Small intestine (tissue), 7 donors: ENCODE measurements at regions not wholly inside any gene's neighbourhood (a gene's known extent, or its start where the extent isn't known, plus 50 kb on each side); places are given as distances from the start of the nearest gene placed in this dataset.

Experiments
- DNase-seq, 2 donors: peaks; one replicate each; pipeline versions ENCODE4 v3.0.0 to v3.0.0-alpha.2; 2013
- FAIRE-seq: peaks from 2 replicates; lab custom pipeline; 2012; peaks lifted over from hg19 to GRCh38; lab: Jason Lieb, UNC
- H3K27ac ChIP-seq, 3 donors: one replicate each; pipeline ENCODE4 v1.5.1; 2013; ENCODE audit warnings: low read length in 2 of 3, mild to moderate bottlenecking in 2 of 3, control low read depth in 1 of 3, inconsistent platforms in 1 of 3, low read depth in 1 of 3, moderate library complexity in 1 of 3
- H3K27me3 ChIP-seq, 3 donors: one replicate each; pipeline ENCODE4 v1.6.1; 2013; ENCODE audit warnings: low read length in 3 of 3, inconsistent platforms in 1 of 3; ENCODE audit not compliant: control insufficient read depth in 3 of 3, insufficient read depth in 3 of 3
- H3K36me3 ChIP-seq, 3 donors: one replicate each; pipeline ENCODE4 v1.6.1; 2013; ENCODE audit warnings: low read length in 3 of 3, inconsistent platforms in 1 of 3, low read depth in 1 of 3, mild to moderate bottlenecking in 1 of 3, moderate library complexity in 1 of 3; ENCODE audit not compliant: control insufficient read depth in 3 of 3, insufficient read depth in 2 of 3
- H3K4me1 ChIP-seq, 3 donors: one replicate each; pipeline ENCODE4 v1.6.1; 2013; ENCODE audit warnings: low read length in 2 of 3, inconsistent platforms in 1 of 3, low read depth in 1 of 3, mild to moderate bottlenecking in 1 of 3, moderate library complexity in 1 of 3; ENCODE audit not compliant: control insufficient read depth in 3 of 3, insufficient read depth in 2 of 3
- H3K4me3 ChIP-seq, 3 donors: one replicate each; pipeline ENCODE4 v1.5.1; 2013; ENCODE audit warnings: low read length in 3 of 3, control low read depth in 1 of 3, inconsistent platforms in 1 of 3, low read depth in 1 of 3, mild to moderate bottlenecking in 1 of 3, moderate library complexity in 1 of 3
- H3K9me3 ChIP-seq, 2 donors: one replicate each; pipeline ENCODE4 v1.6.1; 2013; ENCODE audit warnings: low read depth in 1 of 2, low read length in 1 of 2; ENCODE audit not compliant: control insufficient read depth in 2 of 2, insufficient read depth in 1 of 2
- WGBS, 3 donors: extraction: QIAGEN DNeasy Blood & Tissue Kit; methylation state at CpG; one replicate each; pipeline ENCODE4 v1.1.7; 2013; 5-methylcytosine and 5-hydroxymethylcytosine counted together
- donor health status: healthy with polysubstance abuse.
- donor health status: control.
- donor health status: control.
- donor health status: Bipolar disorder and iron deficiency.
- donor health status: healthy.

GRCh38 chr14:101495284-101495683 is 66.0 kb upstream of the DIO3 start:
- H3K36me3 ChIP-seq, result no peaks in the 10 kb centered on the region
- H3K9me3 ChIP-seq, result no peaks in the 10 kb centered on the region
- peaks cover 0 to 5% (median 0%) of the 10 kb centered on the region in 3 donors for H3K4me1 ChIP-seq
- no peak for FAIRE-seq
- WGBS, 3 donors, result 77 to 95% (median 78%) methylated on average over 3 of the region's 3 CpGs
- no peaks in the 10 kb centered on the region for H3K27me3 ChIP-seq
- H3K27ac ChIP-seq, result no peak overlapping the region
- H3K4me3 ChIP-seq, result no peak overlapping the region
- DNase-seq, result no peak

- no peak for FAIRE-seq
- DNase-seq, result no peak
- Histone ChIP-seq H3K36me3 (no peaks in the 10 kb centered on the region), H3K4me1 (peaks cover 0 to 5% (median 0%) of the 10 kb centered on the region in 3 donors), H3K4me3 (no peak overlapping the region), H3K9me3 (no peaks in the 10 kb centered on the region), H3K27me3 (peaks cover 0 to 4% (median 0%) of the 10 kb centered on the region in 3 donors), H3K27ac (no peak overlapping the region)
- 68 to 70% (median 70%) methylated on average over 26 to 30 of the region's 30 CpGs for WGBS, 3 donors
These were observed 65.2 kb upstream of the DIO3 start for GRCh38 chr14:101495827-101496775.

GRCh38 chr14:101496776-101497683 is 64.3 kb upstream of the DIO3 start:
- no peak for DNase-seq
- Histone ChIP-seq H3K36me3 (no peaks in the 10 kb centered on the region), H3K4me1 (peaks cover 0 to 5% (median 0%) of the 10 kb centered on the region in 3 donors), H3K9me3 (no peaks in the 10 kb centered on the region), H3K27ac (no peak overlapping the region), H3K4me3 (no peak overlapping the region), H3K27me3 (peaks cover 0 to 8% (median 0%) of the 10 kb centered on the region in 3 donors)
- no peak for FAIRE-seq
- 48 to 63% (median 60%) methylated on average over 16 of the region's 16 CpGs for WGBS, 3 donors

- no peak for FAIRE-seq
- no peak overlapping the region for H3K4me3 ChIP-seq
- H3K27me3 ChIP-seq, result peaks cover 0 to 9% (median 0%) of the 10 kb centered on the region in 3 donors
- WGBS, 3 donors, result 79 to 86% (median 85%) methylated on average over 23 of the region's 23 CpGs
- H3K36me3 ChIP-seq, result no peaks in the 10 kb centered on the region
- DNase-seq, result no peak
- peaks cover 0 to 5% (median 0%) of the 10 kb centered on the region in 3 donors for H3K4me1 ChIP-seq
- H3K9me3 ChIP-seq, result no peaks in the 10 kb centered on the region
- H3K27ac ChIP-seq, result no peak overlapping the region
These were observed 63.4 kb upstream of the DIO3 start for GRCh38 chr14:101497684-101498525.

GRCh38 chr14:101498526-101498860 is 62.8 kb upstream of the DIO3 start:
- H3K36me3 ChIP-seq, result no peaks in the 10 kb centered on the region
- H3K9me3 ChIP-seq, result peaks cover 0 to 3% of the 10 kb centered on the region in 2 donors
- no peak for FAIRE-seq
- no peak for DNase-seq
- no peak overlapping the region for H3K4me3 ChIP-seq
- 83 to 93% (median 92%) methylated on average over 6 of the region's 6 CpGs for WGBS, 3 donors
- no peak overlapping the region for H3K27ac ChIP-seq
- peaks cover 0 to 9% (median 0%) of the 10 kb centered on the region in 3 donors for H3K27me3 ChIP-seq
- peaks cover 0 to 5% (median 0%) of the 10 kb centered on the region in 3 donors for H3K4me1 ChIP-seq

GRCh38 chr14:101499080-101499479 is 62.2 kb upstream of the DIO3 start:
- WGBS, 3 donors, result 65 to 84% (median 83%) methylated on average over 11 of the region's 11 CpGs
- DNase-seq (no peak), FAIRE-seq (no peak)
- Histone ChIP-seq H3K36me3 (no peaks in the 10 kb centered on the region), H3K27me3 (peaks cover 0 to 9% (median 0%) of the 10 kb centered on the region in 3 donors), H3K4me1 (peaks cover 0 to 5% (median 0%) of the 10 kb centered on the region in 3 donors), H3K4me3 (no peak overlapping the region), H3K27ac (no peak overlapping the region), H3K9me3 (peaks cover 0 to 6% of the 10 kb centered on the region in 2 donors)

- FAIRE-seq, result no peak
These were observed 61.8 kb upstream of the DIO3 start for GRCh38 chr14:101499513-101499912.

More at GRCh38 chr14:101499513-101499912, 61.8 kb upstream of the DIO3 start:
- H3K27me3 ChIP-seq, result peaks cover 0 to 9% (median 0%) of the 10 kb centered on the region in 3 donors
- H3K9me3 ChIP-seq, result peaks cover 0 to 6% of the 10 kb centered on the region in 2 donors
- no peak overlapping the region for H3K27ac ChIP-seq
- peaks cover 0 to 5% (median 0%) of the 10 kb centered on the region in 3 donors for H3K4me1 ChIP-seq
- WGBS, 3 donors, result 92 to 97% (median 94%) methylated on average over 10 of the region's 10 CpGs
- no peak for DNase-seq
- no peaks in the 10 kb centered on the region for H3K36me3 ChIP-seq
- no peak overlapping the region for H3K4me3 ChIP-seq
